GM21390 (cell line): ENCODE measurements at regions not wholly inside any gene's neighbourhood (a gene's known extent, or its start where the extent isn't known, plus 50 kb on each side); places are given as distances from the start of the nearest gene placed in this dataset.

ENCODE experiments used
- ATAC-seq: cut with Tn5 transposase; IDR thresholded peaks from one replicate; pipeline ENCODE4 v1.9.1; 2021; ENCODE audit not compliant: unreplicated experiment

- ATAC-seq, result no peak
These were observed 940.4 kb downstream of the GLUD2 start for GRCh38 chrX:121987835-121988234.

DNA sequence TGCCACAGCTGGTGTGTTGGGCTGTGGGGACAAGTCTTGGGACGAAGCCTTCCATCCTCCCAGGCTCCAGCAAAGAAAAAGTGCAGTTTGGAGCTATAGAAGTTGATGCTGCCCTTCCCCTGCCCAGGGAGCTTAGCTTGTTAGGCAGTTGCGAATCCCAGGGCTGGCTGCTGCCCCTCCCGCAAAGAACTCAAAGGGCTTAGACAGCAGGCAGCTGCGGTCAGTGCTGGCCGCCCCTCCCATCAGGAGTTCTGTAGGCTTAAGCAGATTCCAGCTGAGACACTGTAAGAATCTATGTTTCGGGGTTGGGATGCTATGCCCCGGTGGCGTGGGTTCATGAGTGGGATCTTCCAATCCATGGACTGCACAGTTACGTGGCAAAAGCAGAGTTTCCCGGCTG lies 956.7 kb downstream of the GLUD2 start:
- no peak for ATAC-seq

DNA sequence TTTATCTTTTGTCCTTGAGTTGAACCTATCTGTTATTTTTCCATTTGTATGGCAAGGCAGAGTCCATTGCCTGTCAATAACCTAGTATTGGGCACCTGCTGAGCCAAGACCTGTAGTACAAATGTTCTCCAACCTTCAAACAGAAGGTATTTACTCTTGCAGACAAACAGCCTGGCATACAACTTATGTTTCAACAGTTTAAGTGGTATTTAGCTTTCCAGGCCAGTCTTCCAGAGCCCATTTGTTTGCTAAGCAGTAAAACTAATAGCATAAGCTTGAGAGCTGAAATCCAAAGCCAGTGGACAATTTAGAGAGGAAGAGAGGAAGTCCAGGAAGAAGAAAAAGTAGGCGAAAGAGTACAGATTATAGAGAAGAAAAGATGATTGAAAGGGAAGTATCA lies 979.3 kb downstream of the GLUD2 start:
- ATAC-seq, result no peak

DNA sequence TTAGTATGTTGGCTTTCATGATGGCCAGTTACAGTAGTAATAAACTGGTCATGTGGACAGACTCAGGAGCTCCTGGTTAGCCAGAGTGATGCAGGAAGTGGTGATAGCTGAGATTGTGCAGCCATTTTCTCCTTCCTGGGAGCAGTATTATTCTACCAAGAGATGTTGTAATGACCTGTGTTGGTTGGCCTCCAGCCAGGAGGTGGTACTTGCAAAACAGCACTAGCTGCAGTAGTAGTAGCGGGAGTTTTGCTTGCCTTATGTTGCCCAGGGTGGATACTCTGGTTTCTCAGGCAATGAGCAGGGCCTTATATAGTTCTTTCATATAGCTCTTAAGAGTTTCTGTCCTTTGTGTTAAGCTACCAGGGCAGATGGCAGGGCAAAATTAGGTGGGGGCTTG lies 998.8 kb downstream of the GLUD2 start:
- ATAC-seq, result no peak

DNA sequence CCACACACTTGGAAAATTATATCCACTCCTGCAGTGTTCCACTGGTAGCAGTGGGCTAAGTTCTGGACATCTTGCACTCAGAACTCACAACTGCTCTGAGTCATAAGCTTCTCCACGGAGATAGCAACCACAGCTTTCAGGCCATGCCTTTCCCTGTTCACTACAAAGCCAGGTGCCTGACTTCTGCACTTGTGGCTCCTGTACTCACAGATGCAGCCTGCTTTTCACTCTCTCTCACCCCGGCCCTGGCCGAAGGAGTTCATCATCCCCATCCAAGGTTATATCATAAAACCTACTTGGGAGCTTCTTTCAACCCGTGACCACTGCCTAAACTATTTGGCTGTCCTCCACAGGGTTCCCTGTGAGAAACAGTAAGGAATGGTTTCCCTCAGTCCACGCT lies 999.4 kb downstream of the GLUD2 start:
- no peak for ATAC-seq

GRCh38 chrX:122047261-122047660 lies 999.9 kb downstream of the GLUD2 start:
- no peak for ATAC-seq

GRCh38 chrX:122055460-122055859 lies 1008.0 kb downstream of the GLUD2 start:
- no peak for ATAC-seq

GRCh38 chrX:122055979-122056715 lies 1008.7 kb downstream of the GLUD2 start:
- no peak for ATAC-seq

DNA sequence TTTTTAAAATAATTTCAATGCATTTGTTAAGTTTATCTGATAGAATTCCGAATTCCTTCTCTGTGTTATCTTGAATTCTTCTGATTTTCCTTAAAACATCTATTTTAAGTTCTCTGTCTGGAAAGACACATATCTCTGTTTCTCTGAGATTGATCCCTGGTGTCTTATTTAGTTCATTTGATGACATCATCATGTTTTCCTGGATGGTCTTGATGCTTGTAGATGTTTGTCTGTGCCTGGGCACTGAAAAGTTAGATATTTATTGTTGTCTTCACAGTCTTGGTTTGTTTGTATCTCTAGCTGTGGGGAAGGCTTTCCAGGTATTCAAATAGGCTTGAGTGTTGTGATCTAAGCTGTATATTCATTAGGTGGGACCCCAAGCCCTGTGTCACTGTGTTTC lies 1028.8 kb downstream of the GLUD2 start:
- no peak for ATAC-seq

DNA sequence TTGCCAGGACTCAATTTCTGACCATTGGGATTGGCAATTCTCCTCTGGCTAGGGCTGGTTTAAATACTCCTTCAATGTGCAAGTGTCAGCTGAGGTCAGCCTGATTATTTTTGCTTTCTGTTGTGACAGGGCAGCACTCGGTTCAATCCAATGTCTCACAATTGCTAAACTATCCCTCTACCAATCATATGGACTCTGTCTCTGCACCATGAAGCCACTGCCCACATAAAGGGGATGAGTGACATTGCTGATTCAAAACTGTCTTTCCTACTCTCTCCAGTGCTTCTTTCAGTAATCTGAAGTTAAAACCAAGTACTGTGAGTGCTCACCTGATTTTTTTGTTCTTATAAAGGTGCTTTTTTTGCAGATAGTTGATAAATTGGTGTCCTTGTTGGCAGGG lies 1030.7 kb downstream of the GLUD2 start:
- ATAC-seq, result no peak

DNA sequence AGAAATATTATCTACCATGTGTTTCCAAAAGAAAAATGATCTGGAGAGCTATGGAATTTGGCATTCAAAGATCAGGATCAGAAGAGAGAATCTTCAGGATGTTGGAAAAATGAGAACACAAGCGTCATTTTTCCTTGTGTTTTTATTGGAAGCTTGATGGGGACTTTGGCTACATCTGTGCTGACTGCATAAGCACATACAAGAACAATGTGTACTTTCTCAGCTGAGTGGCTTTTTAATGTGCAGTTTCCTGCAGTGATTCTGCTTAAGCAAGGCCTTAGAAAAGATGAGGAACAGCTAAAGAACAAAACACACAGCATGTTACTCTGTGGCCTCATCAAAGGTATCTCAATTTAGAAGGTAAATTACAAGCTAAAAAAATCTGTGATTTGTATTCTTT lies 1039.9 kb downstream of the GLUD2 start:
- ATAC-seq, result no peak

GRCh38 chrX:122091571-122091970 lies 1044.2 kb downstream of the GLUD2 start:
- no peak for ATAC-seq

GRCh38 chrX:122092360-122092759 lies 1045.0 kb downstream of the GLUD2 start:
- ATAC-seq, result no peak

- ATAC-seq, result no peak
These were observed 1045.6 kb downstream of the GLUD2 start for GRCh38 chrX:122092978-122093377.

DNA sequence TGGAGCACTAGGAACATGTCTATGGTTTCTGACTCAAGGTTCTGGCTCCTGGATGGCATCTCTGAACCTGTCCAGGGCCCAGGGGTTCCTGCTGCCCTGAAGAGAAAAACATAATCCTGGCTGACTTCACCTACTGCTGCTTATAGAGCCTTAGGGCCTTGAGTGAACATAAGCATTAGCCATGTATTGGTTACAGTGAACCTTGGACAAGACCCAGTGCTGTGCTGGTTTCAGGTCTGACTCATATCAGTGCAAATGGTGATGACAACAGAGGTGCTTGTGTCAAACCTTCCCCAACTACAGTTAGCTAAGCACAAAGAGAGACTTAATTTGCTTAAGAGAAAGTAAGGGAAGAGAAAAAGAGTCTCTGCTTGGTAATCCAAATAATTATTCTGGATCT lies 1047.2 kb downstream of the GLUD2 start:
- no peak for ATAC-seq

DNA sequence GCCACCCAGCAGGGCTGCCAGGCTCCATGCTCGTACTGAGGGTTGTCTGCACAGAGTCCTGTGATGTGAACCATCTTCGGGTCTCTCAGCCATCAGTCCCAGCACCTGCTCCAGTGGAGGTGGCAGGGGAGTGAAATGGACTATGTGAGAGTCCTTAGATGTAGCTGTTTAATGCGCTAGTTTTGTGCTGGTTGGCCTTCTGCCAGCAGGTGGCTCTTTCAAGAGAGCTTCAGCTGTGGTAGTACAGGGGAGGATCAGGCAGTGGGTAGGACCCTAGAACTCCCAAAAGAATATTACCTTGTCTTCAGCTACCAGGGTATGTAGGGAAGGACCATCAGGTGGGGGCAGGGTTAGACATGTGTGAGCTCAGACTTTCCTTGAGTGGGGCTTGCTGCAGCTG lies 1066.0 kb downstream of the GLUD2 start:
- ATAC-seq, result no peak

DNA sequence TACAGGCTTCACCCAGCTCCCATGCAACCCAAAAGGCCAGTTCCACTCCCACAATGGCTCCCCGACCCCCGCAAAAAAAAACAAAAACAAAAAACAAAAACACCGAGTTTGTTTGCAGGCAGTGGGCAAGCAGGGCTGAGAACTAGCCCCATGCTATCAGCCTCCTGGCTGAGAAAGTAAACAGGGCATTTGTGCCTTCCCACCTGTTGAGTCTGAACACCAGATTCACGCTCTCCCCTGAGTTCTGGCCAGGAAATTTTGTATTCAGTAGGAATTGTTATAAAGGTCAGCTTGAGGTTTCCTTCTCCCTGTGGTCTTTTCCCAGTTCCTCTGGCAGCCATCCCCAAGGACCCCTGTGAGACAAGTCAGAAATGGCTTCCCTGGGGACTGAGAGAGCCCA lies 1066.5 kb downstream of the GLUD2 start:
- no peak for ATAC-seq

GRCh38 chrX:122115604-122116003 lies 1068.2 kb downstream of the GLUD2 start:
- ATAC-seq, result no peak

- no peak for ATAC-seq
These were observed 1064.7 kb upstream of the GRIA3 start for GRCh38 chrX:122119361-122119760.

DNA sequence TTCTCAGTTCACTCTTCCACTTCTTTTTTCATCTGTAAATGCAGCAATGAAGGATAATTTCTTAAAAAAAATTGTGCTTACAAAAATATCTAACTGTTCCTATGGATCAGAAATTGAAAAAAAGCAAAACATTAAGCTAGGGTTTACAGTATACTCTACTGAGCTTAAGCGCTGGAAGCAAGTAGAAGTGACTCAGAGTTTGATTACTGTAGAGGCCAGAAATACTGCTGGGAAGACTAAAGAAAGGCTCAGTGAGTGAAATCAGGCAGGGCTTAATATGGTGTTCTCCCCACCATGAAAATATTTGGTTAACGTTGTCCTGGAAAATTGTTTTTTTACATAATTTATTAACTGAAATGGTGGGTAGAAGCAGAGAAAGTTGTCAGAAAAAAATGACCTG lies 1061.8 kb upstream of the GRIA3 start:
- no peak for ATAC-seq

DNA sequence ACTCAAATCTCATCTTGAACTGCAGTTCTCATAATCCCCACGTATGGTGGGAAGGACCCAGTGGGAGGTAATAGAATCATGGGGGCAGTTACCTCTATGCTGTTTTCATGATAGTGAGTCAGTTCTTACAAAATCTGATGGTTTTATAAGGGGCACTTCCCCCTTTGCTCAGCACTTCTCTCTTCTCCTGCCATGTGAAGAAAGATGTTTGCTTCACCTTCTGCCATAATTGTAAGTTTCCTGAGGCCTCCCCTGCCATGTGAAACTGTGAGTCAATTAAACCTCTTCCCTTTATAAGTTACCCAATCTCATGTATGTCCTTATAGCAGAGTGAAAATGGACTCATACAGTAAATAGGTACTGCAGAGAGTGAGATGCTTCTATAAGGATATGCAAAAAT lies 1050.6 kb upstream of the GRIA3 start:
- ATAC-seq, result no peak

DNA sequence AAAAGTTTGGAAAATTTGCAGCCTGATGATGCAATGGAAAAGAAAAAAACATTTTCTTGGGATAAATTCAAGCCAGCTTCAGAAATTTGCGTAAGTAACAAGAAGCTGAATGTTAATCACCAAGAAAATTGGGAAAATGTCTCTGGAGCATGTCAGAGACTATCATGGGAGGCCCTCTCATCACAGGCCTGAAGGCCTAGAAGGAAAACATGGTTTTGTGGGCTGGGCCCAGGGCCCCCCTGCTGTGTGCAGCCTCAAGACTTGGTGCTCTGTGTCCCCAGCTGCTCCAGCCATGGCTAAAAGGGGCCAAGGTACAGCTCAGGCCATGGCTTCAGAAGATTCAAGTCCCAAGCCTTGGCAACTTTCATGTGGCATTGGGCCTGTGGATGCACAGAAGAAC lies 1049.8 kb upstream of the GRIA3 start:
- ATAC-seq, result no peak

GRCh38 chrX:122135070-122135469 lies 1049.0 kb upstream of the GRIA3 start:
- no peak for ATAC-seq
